ENCODE measurements at regions not wholly inside any gene's neighbourhood (a gene's known extent, or its start where the extent isn't known, plus 50 kb on each side); places are given as distances from the start of the nearest gene placed in this dataset.

- TF ChIP-seq CTCF (conservative IDR thresholded peaks at IDR 0.05; ENCODE audit: low read depth, low read length) (no peak), EZH2 (IDR thresholded peaks at IDR 0.05; ENCODE audit: low read length, unreplicated experiment) (no peak)
These were observed 1443.9 kb downstream of the SUCLG1 start for GRCh38 chr2:83015035-83015715.
